ENCODE measurements at regions not wholly inside any gene's neighbourhood (a gene's known extent, or its start where the extent isn't known, plus 50 kb on each side); places are given as distances from the start of the nearest gene placed in this dataset.

DNA sequence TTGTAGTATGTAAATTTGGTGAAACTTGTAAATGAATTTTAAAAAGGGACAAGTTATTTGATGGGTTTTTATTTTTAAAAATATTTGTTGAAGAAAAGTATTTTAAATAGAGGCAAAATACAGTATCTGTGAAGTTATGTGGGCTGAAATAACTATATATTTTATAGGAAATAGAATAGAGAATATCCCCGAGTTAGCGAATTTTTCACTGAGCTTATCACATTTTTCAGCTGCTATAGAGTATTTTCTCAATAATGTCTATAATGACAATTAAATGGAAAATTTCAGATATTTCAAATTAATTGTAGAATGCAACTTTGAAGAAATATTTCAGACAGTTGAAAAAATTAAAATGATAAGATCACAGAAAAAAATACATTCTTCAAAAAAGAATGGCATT lies 166.4 kb upstream of the TP63 start:
- H3K4me1 ChIP-seq: no peaks in the 10 kb centered on the region
- TF ChIP-seq POLR2A (IDR thresholded peaks at IDR 0.05): no peak
- TF ChIP-seq, protein P1, sequence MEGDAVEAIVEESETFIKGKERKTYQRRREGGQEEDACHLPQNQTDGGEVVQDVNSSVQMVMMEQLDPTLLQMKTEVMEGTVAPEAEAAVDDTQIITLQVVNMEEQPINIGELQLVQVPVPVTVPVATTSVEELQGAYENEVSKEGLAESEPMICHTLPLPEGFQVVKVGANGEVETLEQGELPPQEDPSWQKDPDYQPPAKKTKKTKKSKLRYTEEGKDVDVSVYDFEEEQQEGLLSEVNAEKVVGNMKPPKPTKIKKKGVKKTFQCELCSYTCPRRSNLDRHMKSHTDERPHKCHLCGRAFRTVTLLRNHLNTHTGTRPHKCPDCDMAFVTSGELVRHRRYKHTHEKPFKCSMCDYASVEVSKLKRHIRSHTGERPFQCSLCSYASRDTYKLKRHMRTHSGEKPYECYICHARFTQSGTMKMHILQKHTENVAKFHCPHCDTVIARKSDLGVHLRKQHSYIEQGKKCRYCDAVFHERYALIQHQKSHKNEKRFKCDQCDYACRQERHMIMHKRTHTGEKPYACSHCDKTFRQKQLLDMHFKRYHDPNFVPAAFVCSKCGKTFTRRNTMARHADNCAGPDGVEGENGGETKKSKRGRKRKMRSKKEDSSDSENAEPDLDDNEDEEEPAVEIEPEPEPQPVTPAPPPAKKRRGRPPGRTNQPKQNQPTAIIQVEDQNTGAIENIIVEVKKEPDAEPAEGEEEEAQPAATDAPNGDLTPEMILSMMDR (IDR thresholded peaks at IDR 0.05): no peak
- ATAC-seq (no peak), DNase-seq (no peak)
- H3K36me3 ChIP-seq (replicated peaks in 1 of 2; ENCODE audit: insufficient read depth in 1 of 2, low read depth in 2 of 2): no peaks in the 10 kb centered on the region
- no peak overlapping the region for H3K4me3 ChIP-seq
- 85 to 88% methylated on average over 2 of the region's 2 CpGs for WGBS, 2 donors
- intact Hi-C loops (cut with DNase I): no loop called here
- no peaks in the 10 kb centered on the region for H3K27me3 ChIP-seq
- H3K27ac ChIP-seq: no peak overlapping the region
- H3K9me3 ChIP-seq: no peaks in the 10 kb centered on the region

GRCh38 chr3:189466004-189466403 lies 165.2 kb upstream of the TP63 start:
- intact Hi-C loops (cut with DNase I): no loop called here
- WGBS, 2 donors: 42 to 58% methylated on average over 2 of the region's 2 CpGs
- Histone ChIP-seq H3K36me3 (replicated peaks in 1 of 2; ENCODE audit: insufficient read depth in 1 of 2, low read depth in 2 of 2) (no peaks in the 10 kb centered on the region), H3K4me1 (no peaks in the 10 kb centered on the region), H3K27ac (no peak overlapping the region), H3K9me3 (no peaks in the 10 kb centered on the region), H3K27me3 (no peaks in the 10 kb centered on the region), H3K4me3 (no peak overlapping the region)
- no peak for ATAC-seq
- DNase-seq: no peak
- TF ChIP-seq, protein P1 (IDR thresholded peaks at IDR 0.05): no peak
- no peak for TF ChIP-seq POLR2A (IDR thresholded peaks at IDR 0.05)

DNA sequence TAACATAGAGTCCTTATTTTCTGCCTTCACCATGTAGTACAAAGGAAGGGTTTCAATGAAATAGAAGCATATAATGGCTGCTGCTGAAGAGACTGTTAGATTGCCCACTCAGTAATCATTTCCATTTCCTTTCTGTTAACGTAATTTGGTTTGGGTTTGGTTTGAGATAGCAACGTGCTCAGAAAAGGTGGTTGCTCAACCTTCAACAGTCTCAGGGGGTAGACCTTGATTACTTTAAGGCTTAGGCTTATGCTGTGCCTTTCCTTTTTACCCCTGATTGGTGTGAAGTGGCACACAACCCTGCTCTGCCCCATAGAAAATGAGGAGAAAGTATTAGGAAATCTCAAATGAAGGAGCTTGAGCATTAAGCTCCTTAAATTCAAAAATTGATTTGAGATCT lies 163.7 kb upstream of the TP63 start:
- ATAC-seq: no peak
- H3K36me3 ChIP-seq (replicated peaks in 1 of 2; ENCODE audit: insufficient read depth in 1 of 2, low read depth in 2 of 2): no peaks in the 10 kb centered on the region
- H3K27ac ChIP-seq: no peak overlapping the region
- TF ChIP-seq, protein P1 (IDR thresholded peaks at IDR 0.05): no peak
- no peak for TF ChIP-seq POLR2A (IDR thresholded peaks at IDR 0.05)
- no peaks in the 10 kb centered on the region for H3K9me3 ChIP-seq
- H3K27me3 ChIP-seq: no peaks in the 10 kb centered on the region
- no peaks in the 10 kb centered on the region for H3K4me1 ChIP-seq
- H3K4me3 ChIP-seq: no peak overlapping the region
- intact Hi-C loops (cut with DNase I): no loop called here
- 14 to 20% methylated on average over 2 of the region's 2 CpGs for WGBS, 2 donors
- DNase-seq: no peak

DNA sequence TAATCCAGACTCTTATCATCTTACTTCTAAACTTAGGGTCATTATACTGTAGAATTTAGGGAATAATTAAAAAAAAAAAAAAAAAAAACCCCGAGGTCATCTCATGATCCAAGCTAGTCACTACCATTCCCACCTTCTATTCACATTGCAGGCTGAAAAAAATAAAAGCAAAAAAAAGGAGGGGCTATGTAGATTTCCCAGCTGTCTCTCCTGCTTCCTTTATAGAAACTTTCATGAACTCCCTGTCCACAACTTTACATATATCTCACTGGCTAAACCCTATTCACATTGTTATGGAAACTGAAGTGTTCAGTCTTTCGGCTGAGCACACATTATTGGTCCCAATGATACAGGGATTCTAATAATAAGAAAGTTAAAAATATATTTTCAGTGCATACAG lies 156.2 kb upstream of the TP63 start:
- Histone ChIP-seq H3K4me1 (no peaks in the 10 kb centered on the region), H3K36me3 (replicated peaks in 1 of 2; ENCODE audit: insufficient read depth in 1 of 2, low read depth in 2 of 2) (no peaks in the 10 kb centered on the region), H3K4me3 (no peak overlapping the region), H3K9me3 (no peaks in the 10 kb centered on the region), H3K27ac (no peak overlapping the region), H3K27me3 (no peaks in the 10 kb centered on the region)
- TF ChIP-seq, protein P1 (IDR thresholded peaks at IDR 0.05): no peak
- TF ChIP-seq POLR2A (IDR thresholded peaks at IDR 0.05): no peak
- intact Hi-C loops (cut with DNase I): no loop called here
- ATAC-seq (no peak), DNase-seq (no peak)
- 40 to 57% methylated on average over 2 of the region's 2 CpGs for WGBS, 2 donors

DNA sequence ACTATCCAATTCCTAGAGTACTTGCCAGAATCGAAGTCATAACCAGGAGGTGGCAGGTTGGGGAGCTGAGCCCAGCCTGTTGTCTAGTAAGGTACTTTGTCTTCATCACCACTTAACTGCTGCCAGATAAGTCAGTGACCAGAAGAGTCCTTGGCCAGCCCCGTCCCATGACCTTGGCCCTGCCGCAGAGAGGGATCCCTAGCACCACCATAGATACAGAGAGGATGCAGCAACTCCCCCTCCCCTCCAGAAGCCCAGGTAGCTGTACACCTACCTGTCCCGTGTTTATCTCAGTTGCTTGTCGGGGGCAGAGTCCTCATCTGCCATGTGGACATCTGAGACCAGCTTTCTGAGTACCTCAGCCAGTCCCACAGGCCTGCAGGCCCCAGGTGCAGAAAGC lies 153.6 kb upstream of the TP63 start:
- TF ChIP-seq, protein P1 (IDR thresholded peaks at IDR 0.05): no peak
- no peak for TF ChIP-seq POLR2A (IDR thresholded peaks at IDR 0.05)
- 61 to 68% methylated on average over 5 of the region's 5 CpGs for WGBS, 2 donors

More for the DNA sequence above, 153.6 kb upstream of the TP63 start:
- Histone ChIP-seq H3K4me3 (no peak overlapping the region), H3K4me1 (no peaks in the 10 kb centered on the region), H3K9me3 (no peaks in the 10 kb centered on the region), H3K27me3 (no peaks in the 10 kb centered on the region), H3K36me3 (replicated peaks in 1 of 2; ENCODE audit: insufficient read depth in 1 of 2, low read depth in 2 of 2) (no peaks in the 10 kb centered on the region), H3K27ac (no peak overlapping the region)
- DNase-seq (no peak), ATAC-seq (no peak)
- intact Hi-C loops (cut with DNase I): no loop called here
